K562 (cell line): ENCODE measurements at regions not wholly inside any gene's neighbourhood (a gene's known extent, or its start where the extent isn't known, plus 50 kb on each side); places are given as distances from the start of the nearest gene placed in this dataset.

ENCODE experiments used
- ATF2 ChIP-seq: sonication (generic); formaldehyde crosslinking; IDR thresholded peaks from 2 replicates; pipeline ENCODE4 v1.8.1; 2022; ENCODE audit warnings: missing genetic modification reagents
- CSDE1 ChIP-seq, 2 experiments: fragments of 450-650 bp; IDR thresholded peaks; 2 replicates each; pipeline ENCODE4 v1.6.1; 2016; ENCODE audit warnings: mild to moderate bottlenecking in 1 of 2
- CTCF ChIP-seq, 3 experiments: IDR thresholded peaks in 2 of 3; conservative IDR thresholded peaks in 1 of 3; 2 replicates each; pipeline ENCODE4 v1.5.1; 2011 to 2012; ENCODE audit warnings: low read length in 3 of 3, mild to moderate bottlenecking in 3 of 3, control low read depth in 2 of 3, improper control_type of control experiment in 1 of 3, inconsistent platforms in 1 of 3, low read depth in 1 of 3, mixed read lengths in 1 of 3, moderate library complexity in 1 of 3; ENCODE audit not compliant: insufficient read depth in 2 of 3
- DNMT1 ChIP-seq: fragments of 450-650 bp; IDR thresholded peaks from 2 replicates; pipeline ENCODE4 v1.6.1; 2016; ENCODE audit warnings: antibody characterized with exemption, mild to moderate bottlenecking
- FOXJ3 ChIP-seq: sonication (generic); formaldehyde crosslinking; IDR thresholded peaks from 2 replicates; pipeline ENCODE4 v1.4.0; 2020; ENCODE audit warnings: mild to moderate bottlenecking, missing genetic modification reagents
- ZFP30 ChIP-seq: fragments of 250-450 bp; sonication (Bioruptor Pico); IDR thresholded peaks from 2 replicates; pipeline ENCODE4 v1.8.0; 2022; ENCODE audit warnings: moderate library complexity, mild to moderate bottlenecking, inconsistent platforms, borderline replicate concordance
- ZZZ3 ChIP-seq: fragments of 450-650 bp; IDR thresholded peaks from 2 replicates; pipeline ENCODE4 v1.6.1; 2016; ENCODE audit warnings: antibody characterized with exemption, mild to moderate bottlenecking, moderate library complexity

GRCh38 chr1:82755671-82756070, 954.9 kb downstream of the ADGRL2 start:
- TF ChIP-seq FOXJ3 (CRISPR knock-in tag) (no peak), CTCF (IDR thresholded peaks at IDR 0.05 in 2 of 3, conservative IDR thresholded peaks at IDR 0.05 in 1 of 3; ENCODE audit: insufficient read depth in 2 of 3, low read depth in 1 of 3, low read length in 3 of 3) (no peak), CSDE1 (IDR thresholded peaks at IDR 0.05) (no peak), ZFP30 (CRISPR knock-in tag) (no peak), ATF2 (no peak), DNMT1 (no peak), ZZZ3 (no peak)
